ENCODE measurements at regions not wholly inside any gene's neighbourhood (a gene's known extent, or its start where the extent isn't known, plus 50 kb on each side); places are given as distances from the start of the nearest gene placed in this dataset.

DNA sequence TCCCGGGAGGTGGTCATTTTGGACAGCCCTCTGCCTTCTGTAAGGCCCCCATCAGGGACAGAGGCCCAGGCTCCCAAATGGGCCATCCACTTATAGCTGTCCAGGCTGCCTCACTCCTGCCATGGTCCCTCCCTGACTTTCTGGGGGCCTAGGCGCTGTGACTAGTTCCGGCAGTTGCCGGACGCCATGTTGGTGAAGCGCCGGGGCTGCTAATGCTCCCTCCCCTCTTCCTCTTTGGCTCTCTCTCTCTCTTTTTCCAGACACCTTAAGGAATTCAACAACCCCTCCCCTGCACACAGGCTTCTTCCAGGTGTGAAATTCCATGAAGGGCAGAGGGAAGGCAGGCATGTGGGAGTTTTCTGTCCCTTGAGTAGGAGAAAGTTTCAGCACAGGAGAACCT lies 445.6 kb downstream of the SOX6 start:
- TF ChIP-seq POLR2A (IDR thresholded peaks at IDR 0.05), result no peak
- TF ChIP-seq, protein P1, sequence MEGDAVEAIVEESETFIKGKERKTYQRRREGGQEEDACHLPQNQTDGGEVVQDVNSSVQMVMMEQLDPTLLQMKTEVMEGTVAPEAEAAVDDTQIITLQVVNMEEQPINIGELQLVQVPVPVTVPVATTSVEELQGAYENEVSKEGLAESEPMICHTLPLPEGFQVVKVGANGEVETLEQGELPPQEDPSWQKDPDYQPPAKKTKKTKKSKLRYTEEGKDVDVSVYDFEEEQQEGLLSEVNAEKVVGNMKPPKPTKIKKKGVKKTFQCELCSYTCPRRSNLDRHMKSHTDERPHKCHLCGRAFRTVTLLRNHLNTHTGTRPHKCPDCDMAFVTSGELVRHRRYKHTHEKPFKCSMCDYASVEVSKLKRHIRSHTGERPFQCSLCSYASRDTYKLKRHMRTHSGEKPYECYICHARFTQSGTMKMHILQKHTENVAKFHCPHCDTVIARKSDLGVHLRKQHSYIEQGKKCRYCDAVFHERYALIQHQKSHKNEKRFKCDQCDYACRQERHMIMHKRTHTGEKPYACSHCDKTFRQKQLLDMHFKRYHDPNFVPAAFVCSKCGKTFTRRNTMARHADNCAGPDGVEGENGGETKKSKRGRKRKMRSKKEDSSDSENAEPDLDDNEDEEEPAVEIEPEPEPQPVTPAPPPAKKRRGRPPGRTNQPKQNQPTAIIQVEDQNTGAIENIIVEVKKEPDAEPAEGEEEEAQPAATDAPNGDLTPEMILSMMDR (IDR thresholded peaks at IDR 0.05), result no peak

Data from uterus (tissue), 2 donors.